HUES6 (cell line): ENCODE measurements at regions not wholly inside any gene's neighbourhood (a gene's known extent, or its start where the extent isn't known, plus 50 kb on each side); places are given as distances from the start of the nearest gene placed in this dataset.
"Not testable (repeated sequence)": the region's sequence is repeated elsewhere in the genome, so short reads cannot be mapped to it uniquely, and the experiment has no call there.

Experiments
- H3K27ac ChIP-seq: 2 replicates; pipeline ENCODE4 v1.7.0; 2013; ENCODE audit warnings: low read depth, mild to moderate bottlenecking, low read length, inconsistent platforms
- H3K27me3 ChIP-seq: 2 replicates; pipeline ENCODE4 v1.6.1; 2013; ENCODE audit warnings: low read length; ENCODE audit not compliant: control insufficient read depth, insufficient read depth
- H3K36me3 ChIP-seq: 2 replicates; pipeline ENCODE4 v1.6.1; 2013; ENCODE audit warnings: low read length; ENCODE audit not compliant: control insufficient read depth, insufficient read depth
- H3K4me1 ChIP-seq: 2 replicates; pipeline ENCODE4 v1.6.1; 2013; ENCODE audit warnings: low read length; ENCODE audit not compliant: control insufficient read depth, insufficient read depth
- H3K4me3 ChIP-seq: 2 replicates; pipeline ENCODE4 v1.5.1; 2013; ENCODE audit warnings: low read depth, low read length
- H3K9ac ChIP-seq: one replicate; pipeline ENCODE4 v1.6.1; 2013; ENCODE audit warnings: mild to moderate bottlenecking, low read length
- H3K9me3 ChIP-seq: 2 replicates; pipeline ENCODE4 v1.6.1; 2013; ENCODE audit warnings: low read depth, low read length; ENCODE audit not compliant: control insufficient read depth, insufficient read depth

DNA sequence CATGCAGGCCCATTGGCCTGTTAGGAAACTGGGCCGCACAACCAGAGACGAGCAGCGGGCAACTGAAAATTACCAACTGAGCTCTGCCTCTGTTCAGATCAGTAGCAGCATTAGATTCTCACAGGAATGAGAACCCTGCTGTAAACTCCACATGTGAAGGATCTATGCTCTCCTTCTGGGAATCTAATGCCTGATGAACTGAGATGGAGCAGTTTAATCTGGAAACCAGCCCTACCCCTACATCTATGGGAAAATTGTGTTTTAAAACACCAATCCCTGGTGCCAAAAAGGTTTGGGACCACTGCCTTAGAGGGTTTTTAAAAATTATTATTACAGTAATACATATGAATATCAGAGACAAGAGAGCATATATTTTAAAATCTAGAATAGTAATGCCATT lies 1144.5 kb downstream of the FSCB start:
- Histone ChIP-seq H3K9ac (no peak overlapping the region), H3K36me3 (no peaks in the 10 kb centered on the region), H3K27ac (no peak overlapping the region), H3K4me1 (no peaks in the 10 kb centered on the region), H3K27me3 (no peaks in the 10 kb centered on the region), H3K9me3 (no peaks in the 10 kb centered on the region), H3K4me3 (no peak overlapping the region)

DNA sequence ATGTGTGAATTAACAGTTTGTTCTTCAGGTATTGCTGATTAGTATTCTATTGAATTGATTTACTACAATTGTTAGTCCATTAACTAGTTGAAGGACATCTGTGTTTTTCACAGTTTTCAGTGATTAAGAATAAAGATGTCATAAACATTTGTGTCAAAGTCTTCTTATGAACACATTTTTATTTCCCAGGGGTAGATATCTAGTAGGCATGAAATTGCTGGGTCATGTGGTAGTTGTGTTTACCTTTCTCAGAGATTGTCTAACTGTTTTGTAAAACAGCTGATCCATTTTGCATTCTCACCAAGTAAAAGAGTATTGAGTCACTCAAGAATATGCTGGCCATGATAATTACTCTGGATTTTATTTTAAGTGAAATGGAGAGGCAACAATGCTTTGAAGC lies 1145.3 kb downstream of the FSCB start:
- H3K27me3 ChIP-seq = no peaks in the 10 kb centered on the region
- H3K4me3 ChIP-seq = no peak overlapping the region
- no peaks in the 10 kb centered on the region for H3K36me3 ChIP-seq
- H3K27ac ChIP-seq = no peak overlapping the region
- H3K9me3 ChIP-seq = no peaks in the 10 kb centered on the region
- H3K9ac ChIP-seq = no peak overlapping the region
- no peaks in the 10 kb centered on the region for H3K4me1 ChIP-seq

DNA sequence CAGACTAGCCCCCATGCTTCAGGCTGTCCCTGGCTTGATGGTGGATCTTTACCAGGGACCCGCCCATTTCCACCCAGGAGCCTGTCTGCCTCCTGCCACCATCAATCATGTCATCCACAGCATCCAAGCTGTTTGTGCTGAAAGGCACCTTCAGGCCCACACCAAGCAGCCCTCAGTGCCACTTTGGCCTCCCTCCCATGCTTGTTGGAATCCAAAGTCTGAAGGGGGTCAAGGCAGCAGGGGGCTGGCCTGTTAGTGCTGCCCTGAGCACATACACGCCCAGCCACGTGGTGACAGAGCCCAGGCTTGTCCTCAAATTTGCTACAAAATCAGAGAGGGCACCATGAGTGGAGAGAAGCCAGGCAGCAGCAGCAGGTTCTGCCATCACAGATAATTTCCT lies 1146.8 kb downstream of the FSCB start:
- no peaks in the 10 kb centered on the region for H3K27me3 ChIP-seq
- no peak overlapping the region for H3K27ac ChIP-seq
- H3K36me3 ChIP-seq = no peaks in the 10 kb centered on the region
- no peaks in the 10 kb centered on the region for H3K4me1 ChIP-seq
- no peaks in the 10 kb centered on the region for H3K9me3 ChIP-seq
- H3K9ac ChIP-seq = no peak overlapping the region
- H3K4me3 ChIP-seq = no peak overlapping the region

DNA sequence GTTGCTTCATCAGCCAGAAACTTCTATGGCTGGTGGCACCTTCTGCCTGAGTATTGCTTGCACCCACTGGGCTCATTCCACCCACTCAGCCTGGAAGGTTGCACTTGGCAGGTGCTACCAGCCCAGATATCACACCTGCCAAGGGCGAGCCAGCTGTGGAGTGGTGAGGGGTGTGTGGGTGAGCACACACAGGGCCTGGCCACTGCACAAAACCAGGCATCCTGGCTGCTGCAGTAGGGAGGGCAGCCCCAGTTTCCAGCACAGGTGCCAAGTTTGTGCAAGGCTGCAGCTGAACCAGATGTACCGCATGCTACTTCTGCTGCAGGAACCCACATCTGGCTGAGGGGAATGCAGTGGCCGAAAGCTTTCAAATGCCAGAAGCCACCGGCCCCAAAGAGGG lies 1147.8 kb downstream of the FSCB start:
- H3K4me3 ChIP-seq = no peak overlapping the region
- H3K36me3 ChIP-seq = no peaks in the 10 kb centered on the region
- no peaks in the 10 kb centered on the region for H3K4me1 ChIP-seq
- no peak overlapping the region for H3K27ac ChIP-seq
- H3K9ac ChIP-seq = no peak overlapping the region
- no peaks in the 10 kb centered on the region for H3K27me3 ChIP-seq
- no peaks in the 10 kb centered on the region for H3K9me3 ChIP-seq

DNA sequence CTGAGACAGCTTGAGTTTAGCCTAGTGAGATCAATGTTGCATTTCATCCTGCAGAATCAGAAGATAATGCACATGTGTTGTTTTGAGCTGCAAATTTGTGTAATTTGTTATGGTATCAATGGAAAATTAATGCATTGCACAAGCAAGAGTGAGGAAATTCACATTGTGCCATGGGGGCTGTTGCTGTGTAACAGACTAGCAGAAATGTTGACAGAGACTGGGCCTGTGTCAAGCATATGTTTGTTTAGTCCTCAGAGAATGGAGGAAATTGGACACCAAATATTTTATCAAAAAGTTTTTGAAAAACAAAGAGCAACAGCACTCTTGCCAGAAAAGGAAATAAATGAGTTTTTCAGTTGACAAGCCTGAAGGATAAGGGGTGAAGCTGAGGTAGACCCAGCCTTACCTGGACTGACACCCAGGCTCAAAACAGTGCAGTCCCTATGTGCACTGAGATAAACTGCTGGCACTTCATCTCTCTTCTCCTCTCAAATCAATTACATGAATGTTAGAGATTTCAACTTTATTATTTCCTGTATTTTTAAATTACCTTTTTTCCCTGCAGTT lies 1150.0 kb downstream of the FSCB start:
- no peak overlapping the region for H3K9ac ChIP-seq
- no peaks in the 10 kb centered on the region for H3K36me3 ChIP-seq
- no peaks in the 10 kb centered on the region for H3K4me1 ChIP-seq
- H3K27me3 ChIP-seq = no peaks in the 10 kb centered on the region
- H3K9me3 ChIP-seq = no peaks in the 10 kb centered on the region
- H3K4me3 ChIP-seq = no peak overlapping the region
- no peak overlapping the region for H3K27ac ChIP-seq

GRCh38 chr14:43356382-43356781 lies 1150.7 kb downstream of the FSCB start:
- Histone ChIP-seq H3K27me3 (no peaks in the 10 kb centered on the region), H3K4me1 (no peaks in the 10 kb centered on the region), H3K36me3 (no peaks in the 10 kb centered on the region), H3K27ac (no peak overlapping the region), H3K9ac (no peak overlapping the region), H3K9me3 (no peaks in the 10 kb centered on the region), H3K4me3 (no peak overlapping the region)

DNA sequence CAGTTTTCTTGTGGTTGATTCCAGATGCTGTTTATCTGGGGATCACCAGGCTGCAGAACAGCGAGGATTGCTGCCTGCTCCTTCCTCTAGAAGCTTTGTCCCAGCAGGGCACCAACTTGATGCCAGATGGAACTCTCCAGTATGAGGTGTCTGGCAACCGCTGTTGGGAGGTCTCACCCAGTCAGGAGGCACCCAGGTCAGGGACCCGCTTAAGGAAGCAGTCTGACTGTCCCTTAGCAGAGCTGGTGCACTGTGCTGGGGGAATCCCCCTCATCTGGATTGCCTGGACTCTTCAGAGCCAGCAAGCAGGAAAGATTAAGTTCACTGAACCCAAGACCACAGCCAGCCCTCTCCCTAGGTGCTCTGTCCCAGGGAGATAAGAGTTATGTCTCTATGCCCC lies 1165.2 kb downstream of the FSCB start:
- H3K27me3 ChIP-seq = no peaks in the 10 kb centered on the region
- H3K9me3 ChIP-seq = no peaks in the 10 kb centered on the region
- no peaks in the 10 kb centered on the region for H3K36me3 ChIP-seq

GRCh38 chr14:43338713-43339112 lies 1168.4 kb downstream of the FSCB start:
- Histone ChIP-seq H3K4me1 (no peaks in the 10 kb centered on the region; the same call in 1 of the 2 replicates), H3K9ac (no peak overlapping the region), H3K27ac (no peak overlapping the region), H3K9me3 (no peaks in the 10 kb centered on the region), H3K27me3 (no peaks in the 10 kb centered on the region), H3K4me3 (no peak overlapping the region), H3K36me3 (no peaks in the 10 kb centered on the region)

More for the DNA sequence above, 1165.2 kb downstream of the FSCB start:
- Histone ChIP-seq H3K4me1 (no peaks in the 10 kb centered on the region; the same call in 1 of the 2 replicates), H3K4me3 (no peak overlapping the region), H3K9ac (no peak overlapping the region), H3K27ac (no peak overlapping the region)

GRCh38 chr14:43336351-43336750 lies 1170.7 kb downstream of the FSCB start:
- H3K27ac ChIP-seq = no peak overlapping the region
- H3K9ac ChIP-seq = no peak overlapping the region
- no peak overlapping the region for H3K4me3 ChIP-seq
- H3K36me3 ChIP-seq = no peaks in the 10 kb centered on the region
- no peaks in the 10 kb centered on the region for H3K9me3 ChIP-seq
- H3K4me1 ChIP-seq = no peaks in the 10 kb centered on the region; the same call in 1 of the 2 replicates
- H3K27me3 ChIP-seq = no peaks in the 10 kb centered on the region

DNA sequence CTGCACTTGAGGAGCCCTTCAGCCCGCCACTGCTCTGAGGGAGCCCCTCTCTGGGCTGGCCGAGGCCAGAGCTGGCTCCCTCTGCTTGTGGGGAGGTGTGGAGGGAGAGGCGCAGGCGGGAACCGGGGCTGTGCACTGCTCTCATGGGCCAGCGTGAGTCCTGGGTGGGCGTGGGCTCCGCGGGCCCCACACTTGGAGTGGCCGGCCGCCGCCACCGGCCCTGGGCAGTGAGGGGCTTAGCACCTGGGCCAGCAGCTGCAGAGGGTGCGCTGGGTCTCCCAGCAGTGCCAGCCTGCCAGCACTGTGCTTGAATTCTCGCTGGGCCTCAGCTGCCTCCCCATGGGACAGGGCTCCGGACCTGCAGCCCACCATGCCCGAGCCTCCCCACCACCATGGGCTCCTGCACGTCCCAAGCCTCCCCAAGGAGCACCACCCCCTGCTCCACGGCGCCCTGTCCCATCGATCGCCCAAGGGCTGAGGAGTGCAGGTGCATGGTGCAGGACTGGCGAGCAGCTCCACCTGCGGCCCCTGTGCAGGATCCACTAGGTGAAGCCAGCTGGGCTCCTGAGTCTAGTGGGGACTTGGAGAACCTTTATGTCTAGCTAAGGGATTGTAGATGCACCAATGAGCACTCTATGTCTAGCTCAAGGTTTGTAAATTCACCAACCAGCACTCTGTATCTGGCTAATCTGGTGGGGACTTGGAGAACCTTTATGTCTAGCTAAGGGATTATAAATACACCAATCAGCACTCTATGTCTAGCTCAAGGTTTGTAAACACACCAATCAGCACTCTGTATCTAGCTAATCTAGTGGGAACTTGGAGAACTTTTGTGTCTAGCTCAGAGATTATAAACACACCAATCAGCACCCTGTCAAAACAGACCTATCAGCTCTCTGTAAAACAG lies 1180.3 kb downstream of the FSCB start:
- not testable (repeated sequence) for H3K27me3 ChIP-seq, H3K4me3 ChIP-seq, H3K9ac ChIP-seq, H3K27ac ChIP-seq, H3K36me3 ChIP-seq, H3K4me1 ChIP-seq, H3K9me3 ChIP-seq

DNA sequence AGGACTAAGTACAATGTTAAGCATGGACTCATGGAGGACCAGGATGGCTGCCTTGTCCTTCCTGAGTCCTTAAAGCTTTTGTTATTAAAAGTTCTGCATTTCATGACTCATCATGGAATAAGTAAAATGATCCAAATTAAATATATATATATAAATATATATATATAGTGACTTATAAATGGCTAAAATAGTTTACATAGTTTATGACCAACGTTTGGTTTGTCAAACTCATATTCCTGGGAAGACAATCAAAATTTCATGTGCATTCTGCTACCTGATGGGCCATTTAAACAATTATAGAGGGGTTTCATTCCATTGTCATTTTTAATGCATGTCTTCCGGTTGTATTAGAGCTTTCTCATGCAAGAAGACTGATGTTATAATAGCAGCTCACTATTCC lies 1190.7 kb downstream of the FSCB start:
- no peak overlapping the region for H3K4me3 ChIP-seq
- H3K9ac ChIP-seq = no peak overlapping the region
- no peaks in the 10 kb centered on the region for H3K27me3 ChIP-seq
- no peaks in the 10 kb centered on the region for H3K9me3 ChIP-seq
- no peaks in the 10 kb centered on the region for H3K36me3 ChIP-seq
- no peaks in the 10 kb centered on the region for H3K4me1 ChIP-seq
- no peak overlapping the region for H3K27ac ChIP-seq
